H1 (cell line): ENCODE measurements at regions not wholly inside any gene's neighbourhood (a gene's known extent, or its start where the extent isn't known, plus 50 kb on each side); places are given as distances from the start of the nearest gene placed in this dataset.

Source experiments
- POLR2A ChIP-seq, 2 experiments: IDR thresholded peaks; 1 replicate in 1 of 2; 2 replicates in 1 of 2; pipeline ENCODE4 v1.6.1; 2011; ENCODE audit warnings: low read depth in 2 of 2, low read length in 2 of 2, mild to moderate bottlenecking in 2 of 2; ENCODE audit errors: control extremely low read depth in 1 of 2
- POLR2AphosphoS5 ChIP-seq: IDR thresholded peaks from 2 replicates; pipeline ENCODE4 v1.6.1; 2011; ENCODE audit warnings: low read depth, low read length
- SP1 ChIP-seq: IDR thresholded peaks from 2 replicates; pipeline ENCODE4 v1.6.1; 2011; ENCODE audit warnings: low read depth, low read length

DNA sequence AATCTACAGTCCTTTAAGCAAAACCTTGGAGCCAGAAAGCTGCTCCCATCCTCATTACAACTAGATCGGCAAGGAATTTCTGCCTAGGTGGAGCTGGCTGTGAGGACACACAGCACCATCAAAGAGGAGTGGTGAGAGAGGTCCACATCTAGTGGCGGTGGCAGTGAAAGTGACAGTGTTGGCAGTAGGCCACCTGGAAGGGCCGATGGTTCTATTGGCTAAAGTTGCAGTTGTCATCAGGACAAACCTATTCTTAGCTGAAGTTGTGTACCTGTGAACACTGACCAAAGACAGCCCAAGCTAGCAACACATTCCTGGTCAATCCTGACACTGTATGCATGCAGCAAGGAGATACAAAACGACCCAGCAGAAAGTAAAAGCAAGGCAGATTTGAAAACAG lies 218.1 kb upstream of the CHAC2 start:
- no peak for TF ChIP-seq POLR2A (IDR thresholded peaks at IDR 0.05; ENCODE audit: control extremely low read depth in 1 of 2, low read depth in 2 of 2, low read length in 2 of 2)
- TF ChIP-seq SP1 = no peak
- TF ChIP-seq POLR2AphosphoS5 = no peak
